ENCODE measurements at regions not wholly inside any gene's neighbourhood (a gene's known extent, or its start where the extent isn't known, plus 50 kb on each side); places are given as distances from the start of the nearest gene placed in this dataset.
"Not testable (repeated sequence)": the region's sequence is repeated elsewhere in the genome, so short reads cannot be mapped to it uniquely, and the experiment has no call there.

DNA sequence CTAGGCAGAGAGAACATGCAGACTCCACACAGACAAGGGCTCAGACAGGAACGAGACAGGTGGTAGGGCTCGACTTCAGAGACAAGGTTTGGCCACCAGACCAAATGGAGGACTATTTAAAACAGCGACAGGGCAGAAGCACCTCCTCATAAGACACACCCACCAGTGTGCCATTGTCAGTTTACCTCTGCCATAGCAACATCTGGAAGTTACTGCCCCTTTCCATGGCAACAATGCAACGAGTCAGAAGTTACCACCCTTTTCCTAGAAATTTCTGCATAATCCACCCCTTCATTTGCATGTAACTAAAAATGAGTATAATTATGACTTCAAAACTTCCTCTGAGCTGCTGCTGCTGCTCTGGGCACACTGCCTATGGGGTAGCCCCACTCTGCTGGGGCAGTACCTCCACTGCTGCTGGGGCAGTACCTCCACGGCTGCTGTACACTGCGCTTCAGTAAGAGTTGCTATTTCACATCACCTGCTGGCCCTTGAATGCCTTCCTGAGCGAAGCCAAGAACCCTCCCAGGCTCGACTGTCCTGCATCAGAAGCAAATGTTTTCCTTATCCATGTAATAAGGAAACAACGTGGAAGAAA, 2222.3 kb upstream of the AGA start:
- DNase-seq (ENCODE audit: low read depth) = no peak
- TF ChIP-seq, protein P1, sequence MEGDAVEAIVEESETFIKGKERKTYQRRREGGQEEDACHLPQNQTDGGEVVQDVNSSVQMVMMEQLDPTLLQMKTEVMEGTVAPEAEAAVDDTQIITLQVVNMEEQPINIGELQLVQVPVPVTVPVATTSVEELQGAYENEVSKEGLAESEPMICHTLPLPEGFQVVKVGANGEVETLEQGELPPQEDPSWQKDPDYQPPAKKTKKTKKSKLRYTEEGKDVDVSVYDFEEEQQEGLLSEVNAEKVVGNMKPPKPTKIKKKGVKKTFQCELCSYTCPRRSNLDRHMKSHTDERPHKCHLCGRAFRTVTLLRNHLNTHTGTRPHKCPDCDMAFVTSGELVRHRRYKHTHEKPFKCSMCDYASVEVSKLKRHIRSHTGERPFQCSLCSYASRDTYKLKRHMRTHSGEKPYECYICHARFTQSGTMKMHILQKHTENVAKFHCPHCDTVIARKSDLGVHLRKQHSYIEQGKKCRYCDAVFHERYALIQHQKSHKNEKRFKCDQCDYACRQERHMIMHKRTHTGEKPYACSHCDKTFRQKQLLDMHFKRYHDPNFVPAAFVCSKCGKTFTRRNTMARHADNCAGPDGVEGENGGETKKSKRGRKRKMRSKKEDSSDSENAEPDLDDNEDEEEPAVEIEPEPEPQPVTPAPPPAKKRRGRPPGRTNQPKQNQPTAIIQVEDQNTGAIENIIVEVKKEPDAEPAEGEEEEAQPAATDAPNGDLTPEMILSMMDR (IDR thresholded peaks at IDR 0.05; ENCODE audit: control insufficient read depth, extremely low read depth, insufficient read depth) = no peak
- H3K4me3 ChIP-seq (ENCODE audit: low read depth, low read length) = no peak overlapping the region

DNA sequence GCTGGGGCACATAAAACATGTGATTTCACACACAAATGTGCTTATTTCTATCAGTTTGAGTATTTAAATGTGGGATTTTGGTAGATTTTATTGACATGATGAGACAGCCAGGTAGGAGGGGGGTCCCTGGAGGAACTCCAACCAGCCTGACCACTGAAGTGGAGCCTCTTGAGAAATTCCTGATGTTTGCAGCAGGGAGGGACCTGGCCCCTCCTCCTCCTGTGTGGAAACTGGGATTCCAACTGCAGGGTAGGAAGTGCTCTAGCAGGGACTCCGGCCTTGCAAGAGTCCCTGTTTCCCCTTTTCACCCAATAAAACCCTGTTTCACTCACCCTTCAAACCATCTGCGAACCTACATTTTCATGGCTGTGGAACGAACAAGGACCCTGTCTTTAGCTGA, 2224.0 kb upstream of the AGA start:
- TF ChIP-seq, protein P1 (IDR thresholded peaks at IDR 0.05; ENCODE audit: control insufficient read depth, extremely low read depth, insufficient read depth) = no peak
- no peak overlapping the region for H3K4me3 ChIP-seq (ENCODE audit: low read depth, low read length)
- no peak for DNase-seq (ENCODE audit: low read depth)

DNA sequence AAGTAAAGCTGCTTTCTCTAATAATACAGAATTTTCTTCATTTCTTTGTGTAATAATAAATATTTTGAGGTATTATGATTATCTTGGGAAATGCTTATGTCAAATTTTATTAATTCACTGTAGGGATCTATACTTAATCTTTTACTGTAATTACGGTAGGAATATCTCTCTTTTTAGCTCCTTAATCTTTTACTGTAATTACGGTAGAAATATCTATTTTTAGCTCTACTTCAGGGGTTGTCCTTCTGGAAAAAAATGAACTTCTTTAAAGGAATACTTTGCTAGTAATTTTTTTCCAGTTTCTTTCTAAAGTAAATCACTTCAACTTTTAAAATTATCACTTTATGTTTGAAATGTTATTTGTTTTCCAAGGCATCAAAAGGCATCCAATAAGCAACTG, 2229.4 kb upstream of the AGA start:
- DNase-seq (ENCODE audit: low read depth) = no peak
- TF ChIP-seq, protein P1 (IDR thresholded peaks at IDR 0.05; ENCODE audit: control insufficient read depth, extremely low read depth, insufficient read depth) = no peak
- H3K4me3 ChIP-seq (ENCODE audit: low read depth, low read length) = no peak overlapping the region

DNA sequence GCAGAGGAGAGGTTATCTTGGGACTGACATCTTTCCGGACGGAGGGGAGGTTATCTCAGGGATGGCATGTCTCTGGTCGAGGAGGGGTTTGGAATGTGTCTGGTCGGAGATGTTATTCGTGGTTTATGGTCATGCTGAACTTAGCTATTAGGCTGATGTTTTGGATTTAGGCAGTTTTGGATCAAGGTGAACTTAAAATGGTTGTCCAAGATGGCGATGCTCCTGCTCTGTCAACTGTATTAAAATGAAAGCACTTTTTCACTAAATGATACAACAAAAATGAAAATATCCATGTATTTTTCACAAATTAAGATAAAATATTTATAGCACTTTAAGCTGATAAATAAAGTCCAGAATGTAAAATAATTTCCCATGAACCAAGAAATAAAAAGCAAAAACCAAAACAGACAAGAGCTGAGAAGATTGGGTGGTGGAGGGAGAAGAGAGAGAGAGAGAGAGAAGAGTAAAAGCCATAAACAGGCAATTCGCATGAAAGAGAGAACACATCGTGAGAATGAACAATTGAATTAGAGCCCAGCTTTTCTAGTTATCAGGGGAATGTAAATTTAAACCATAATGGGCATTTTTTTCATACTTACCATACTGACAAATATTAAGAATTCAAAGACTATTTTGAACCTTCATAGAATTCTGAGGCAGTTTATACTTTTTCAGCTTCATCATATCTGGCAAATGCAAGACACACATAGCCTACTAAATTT, 2236.0 kb upstream of the AGA start:
- H3K4me3 ChIP-seq (ENCODE audit: low read depth, low read length) = no peak overlapping the region
- no peak for DNase-seq (ENCODE audit: low read depth)
- TF ChIP-seq, protein P1 (IDR thresholded peaks at IDR 0.05; ENCODE audit: control insufficient read depth, extremely low read depth, insufficient read depth) = no peak

DNA sequence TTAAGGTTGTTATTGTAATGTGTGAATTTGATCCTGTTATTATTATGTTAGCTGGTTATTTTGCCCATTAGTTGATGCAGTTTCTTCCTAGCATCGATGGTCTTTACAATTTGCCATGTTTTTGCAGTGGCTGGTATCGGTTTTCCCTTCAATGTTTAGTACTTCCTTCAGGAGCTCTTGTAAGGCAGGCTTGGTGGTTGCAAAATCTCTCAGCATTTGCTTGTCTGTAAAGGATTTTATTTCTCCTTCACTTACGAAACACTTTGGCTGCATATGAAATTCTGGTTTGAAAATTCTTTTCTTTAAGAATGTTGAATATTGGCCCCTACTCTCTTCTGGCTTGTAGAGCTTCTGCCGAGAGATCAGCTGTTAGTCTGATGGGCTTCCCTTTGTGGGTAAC, 2241.4 kb upstream of the AGA start:
- DNase-seq (ENCODE audit: low read depth); H3K4me3 ChIP-seq (ENCODE audit: low read depth, low read length): not testable (repeated sequence)

DNA sequence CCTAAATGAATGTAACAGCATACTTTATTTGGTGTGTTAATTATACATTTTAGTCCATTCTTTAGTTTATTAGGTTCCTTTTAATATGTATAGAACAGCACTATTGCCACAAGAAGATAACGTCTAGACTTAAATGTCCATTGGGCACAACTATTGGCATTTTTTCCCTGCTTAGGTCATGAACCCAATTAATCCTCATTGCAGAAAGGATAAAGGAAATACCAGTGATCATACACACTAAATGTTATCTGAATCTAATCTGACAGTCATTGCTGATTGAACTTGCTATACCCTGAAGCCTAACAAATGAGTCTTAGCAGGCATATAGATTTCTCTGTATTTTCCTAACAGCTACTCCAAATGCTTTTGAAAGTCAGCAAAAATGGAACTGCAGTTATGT, 2250.0 kb upstream of the AGA start:
- TF ChIP-seq, protein P1 (IDR thresholded peaks at IDR 0.05; ENCODE audit: control insufficient read depth, extremely low read depth, insufficient read depth) = no peak
- H3K4me3 ChIP-seq (ENCODE audit: low read depth, low read length) = no peak overlapping the region
- DNase-seq (ENCODE audit: low read depth) = no peak

DNA sequence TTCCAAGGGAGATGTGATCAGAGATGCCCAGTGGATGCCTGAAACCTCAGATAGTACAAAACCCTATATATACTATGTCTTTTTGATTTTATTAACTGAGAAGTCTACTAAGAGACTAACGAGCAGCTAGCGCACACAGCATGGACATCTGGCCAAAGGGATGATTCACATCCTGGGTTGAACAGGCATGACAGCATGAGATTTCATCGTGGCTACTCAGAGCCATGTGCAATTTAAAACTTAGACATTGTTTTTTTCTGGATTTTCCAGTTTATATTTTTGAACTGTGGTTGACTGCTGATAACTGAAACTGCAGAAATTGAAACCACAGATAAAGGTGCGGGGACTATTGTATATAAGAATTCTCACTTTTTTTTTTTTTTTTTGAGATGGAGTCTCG, 2252.9 kb upstream of the AGA start:
- TF ChIP-seq, protein P1 (IDR thresholded peaks at IDR 0.05; ENCODE audit: control insufficient read depth, extremely low read depth, insufficient read depth) = no peak
- no peak for DNase-seq (ENCODE audit: low read depth)
- no peak overlapping the region for H3K4me3 ChIP-seq (ENCODE audit: low read depth, low read length)

Data from LNCaP clone FGC (cell line).